NT2/D1 (cell line): ENCODE measurements at regions not wholly inside any gene's neighbourhood (a gene's known extent, or its start where the extent isn't known, plus 50 kb on each side); places are given as distances from the start of the nearest gene placed in this dataset.

Source experiments
- SUZ12 ChIP-seq: IDR thresholded peaks from 2 replicates; pipeline ENCODE4 v1.6.1; 2011; ENCODE audit not compliant: insufficient read length, insufficient read depth; ENCODE audit errors: extremely low read depth
- ZNF274 ChIP-seq: IDR thresholded peaks from 2 replicates; pipeline ENCODE4 v1.6.1; 2011; ENCODE audit warnings: mild to moderate bottlenecking, low read depth, low read length

GRCh38 chr10:109773288-109774120 is 149.8 kb downstream of the XPNPEP1 start:
- TF ChIP-seq ZNF274 (no peak), SUZ12 (no peak)
